ENCODE measurements at regions not wholly inside any gene's neighbourhood (a gene's known extent, or its start where the extent isn't known, plus 50 kb on each side); places are given as distances from the start of the nearest gene placed in this dataset.

- no peak for TF ChIP-seq CTCF (IDR thresholded peaks at IDR 0.05; ENCODE audit: partially characterized antibody, unreplicated experiment)
- H3K4me3 Mint-ChIP-seq (ENCODE audit: unreplicated experiment), result no peak overlapping the region
- no peak for DNase-seq
- H3K36me3 Mint-ChIP-seq (ENCODE audit: unreplicated experiment), result no peaks in the 10 kb centered on the region
- H3K27ac Mint-ChIP-seq (ENCODE audit: unreplicated experiment), result no peak overlapping the region
- no peaks in the 10 kb centered on the region for H3K27me3 Mint-ChIP-seq (ENCODE audit: unreplicated experiment)
- H3K4me1 Mint-ChIP-seq (ENCODE audit: low read depth, unreplicated experiment), result no peaks in the 10 kb centered on the region
- no peaks in the 10 kb centered on the region for H3K9me3 Mint-ChIP-seq (ENCODE audit: unreplicated experiment)
Measured at GRCh38 chr4:143083756-143084472, 100.8 kb upstream of the USP38 start.

- H3K9me3 Mint-ChIP-seq (ENCODE audit: unreplicated experiment), result no peaks in the 10 kb centered on the region
- no peaks in the 10 kb centered on the region for H3K27me3 Mint-ChIP-seq (ENCODE audit: unreplicated experiment)
- TF ChIP-seq CTCF (IDR thresholded peaks at IDR 0.05; ENCODE audit: partially characterized antibody, unreplicated experiment), result no peak
- H3K36me3 Mint-ChIP-seq (ENCODE audit: unreplicated experiment), result no peaks in the 10 kb centered on the region
- no peak for DNase-seq
- H3K4me3 Mint-ChIP-seq (ENCODE audit: unreplicated experiment), result no peak overlapping the region
- H3K27ac Mint-ChIP-seq (ENCODE audit: unreplicated experiment), result no peak overlapping the region
- no peaks in the 10 kb centered on the region for H3K4me1 Mint-ChIP-seq (ENCODE audit: low read depth, unreplicated experiment)
Measured at GRCh38 chr4:143084566-143084965, 100.2 kb upstream of the USP38 start.

GRCh38 chr4:143085224-143085623 lies 99.5 kb upstream of the USP38 start:
- H3K4me1 Mint-ChIP-seq (ENCODE audit: low read depth, unreplicated experiment), result no peaks in the 10 kb centered on the region
- H3K36me3 Mint-ChIP-seq (ENCODE audit: unreplicated experiment), result no peaks in the 10 kb centered on the region
- TF ChIP-seq CTCF (IDR thresholded peaks at IDR 0.05; ENCODE audit: partially characterized antibody, unreplicated experiment), result no peak
- no peak overlapping the region for H3K4me3 Mint-ChIP-seq (ENCODE audit: unreplicated experiment)
- H3K27me3 Mint-ChIP-seq (ENCODE audit: unreplicated experiment), result no peaks in the 10 kb centered on the region
- no peaks in the 10 kb centered on the region for H3K9me3 Mint-ChIP-seq (ENCODE audit: unreplicated experiment)
- no peak for DNase-seq
- no peak overlapping the region for H3K27ac Mint-ChIP-seq (ENCODE audit: unreplicated experiment)

DNA sequence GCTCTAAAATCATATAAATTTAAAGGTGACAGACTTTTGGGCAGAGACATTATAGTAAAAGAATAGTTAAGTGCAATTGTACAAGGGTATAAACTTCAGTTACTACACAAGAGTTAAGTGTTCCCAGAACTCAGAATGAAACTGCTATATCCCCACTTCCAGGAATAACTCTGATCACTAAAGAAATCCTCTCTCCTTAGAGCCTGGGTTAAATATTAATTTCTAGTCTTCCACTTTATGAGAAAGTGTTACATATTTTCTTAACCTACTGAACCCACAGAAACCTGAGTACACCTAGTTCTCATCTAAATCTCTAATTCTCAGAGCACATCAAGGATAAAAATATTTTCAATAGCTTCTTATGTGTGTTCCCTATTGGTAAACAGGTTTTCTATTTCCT lies 99.1 kb upstream of the USP38 start:
- no peak for DNase-seq
- H3K36me3 Mint-ChIP-seq (ENCODE audit: unreplicated experiment), result no peaks in the 10 kb centered on the region
- TF ChIP-seq CTCF (IDR thresholded peaks at IDR 0.05; ENCODE audit: partially characterized antibody, unreplicated experiment), result no peak
- H3K4me1 Mint-ChIP-seq (ENCODE audit: low read depth, unreplicated experiment), result no peaks in the 10 kb centered on the region
- no peak overlapping the region for H3K4me3 Mint-ChIP-seq (ENCODE audit: unreplicated experiment)
- no peaks in the 10 kb centered on the region for H3K27me3 Mint-ChIP-seq (ENCODE audit: unreplicated experiment)
- no peak overlapping the region for H3K27ac Mint-ChIP-seq (ENCODE audit: unreplicated experiment)
- no peaks in the 10 kb centered on the region for H3K9me3 Mint-ChIP-seq (ENCODE audit: unreplicated experiment)

GRCh38 chr4:143089291-143089690 lies 95.4 kb upstream of the USP38 start:
- Mint-ChIP-seq H3K27me3 (ENCODE audit: unreplicated experiment) (no peaks in the 10 kb centered on the region), H3K27ac (ENCODE audit: unreplicated experiment) (no peak overlapping the region), H3K9me3 (ENCODE audit: unreplicated experiment) (no peaks in the 10 kb centered on the region), H3K4me3 (ENCODE audit: unreplicated experiment) (no peak overlapping the region), H3K36me3 (ENCODE audit: unreplicated experiment) (no peaks in the 10 kb centered on the region), H3K4me1 (ENCODE audit: low read depth, unreplicated experiment) (no peaks in the 10 kb centered on the region)
- DNase-seq, result no peak
- no peak for TF ChIP-seq CTCF (IDR thresholded peaks at IDR 0.05; ENCODE audit: partially characterized antibody, unreplicated experiment)

Measured in glutamatergic neuron (in vitro differentiated cells).